K562 (cell line): ENCODE measurements at regions not wholly inside any gene's neighbourhood (a gene's known extent, or its start where the extent isn't known, plus 50 kb on each side); places are given as distances from the start of the nearest gene placed in this dataset.
"Not testable (repeated sequence)": the region's sequence is repeated elsewhere in the genome, so short reads cannot be mapped to it uniquely, and the experiment has no call there.

ENCODE experiments used
- ATAC-seq: fragments of 200-7000 bp; cut with Tn5 transposase; 3 replicates; pipeline ENCODE4 v1.9.1; 2020; ENCODE audit warnings: moderate library complexity
- BruUV-seq: library from RNA; stranded (reverse); fragments of 400-500 nt; replicated peaks from 2 replicates; lab custom pipeline; 2021; lab: Mats Ljungman, UMichigan
- CTCF ChIA-PET: fragments of 300-600 bp; formaldehyde crosslinking; extraction: SDS; loops from one replicate; lab custom pipeline; 2021; ENCODE audit warnings: low intra/inter-chr PET ratio; lab: Yijun Ruan, JAX
- POLR2A ChIA-PET: fragments of 300-600, 350-650 bp; sonication (Branson Sonifier 250); formaldehyde crosslinking; extraction: SDS; loops from one replicate; lab custom pipeline; 2021; ENCODE audit warnings: antibody characterized with exemption, inconsistent platforms; lab: Yijun Ruan, JAX
- DNase-seq, 4 experiments: peaks; one replicate each; pipeline versions ENCODE4 v3.0.0 to v3.0.0-alpha.2; 2011 to 2018; ENCODE audit warnings: low spot score in 3 of 4, mixed read lengths in 3 of 4; ENCODE audit errors: extremely low read depth in 1 of 4
- FAIRE-seq: peaks from 2 replicates; lab custom pipeline; 2011; peaks lifted over from hg19 to GRCh38; lab: Jason Lieb, UNC
- H2AFZ ChIP-seq: 2 replicates; pipeline ENCODE4 v1.6.0; 2011; ENCODE audit warnings: low read depth, low read length, control low read depth, inconsistent platforms
- H3K27ac ChIP-seq: fragments of 200-600 bp; 3 replicates; pipeline ENCODE4 v1.8.0; 2011; ENCODE audit warnings: low read depth, mild to moderate bottlenecking, control low read depth, inconsistent platforms, low read length, moderate library complexity, mixed read lengths; ENCODE audit errors: extremely low read depth
- H3K27me3 ChIP-seq, 2 experiments: fragments of 300-600 bp in 1 of 2; 2 replicates in 1 of 2; 3 replicates in 1 of 2; pipeline versions ENCODE4 v1.6.0 to v1.8.0; 2011; ENCODE audit warnings: inconsistent platforms in 2 of 2, low read length in 2 of 2, mild to moderate bottlenecking in 1 of 2, mixed read lengths in 1 of 2, moderate library complexity in 1 of 2; ENCODE audit not compliant: control insufficient read depth in 2 of 2, insufficient read depth in 2 of 2
- H3K36me3 ChIP-seq: fragments of 300-600 bp; 3 replicates; pipeline ENCODE4 v1.8.0; 2011; ENCODE audit warnings: mild to moderate bottlenecking, low read length, inconsistent platforms; ENCODE audit not compliant: control insufficient read depth, insufficient read depth
- H3K4me1 ChIP-seq, 2 experiments: fragments of 200-600 bp in 1 of 2; replicated peaks in 1 of 2; 2 replicates in 1 of 2; 3 replicates in 1 of 2; pipeline versions ENCODE4 v1.5.1 to v1.8.0; 2011; ENCODE audit warnings: inconsistent platforms in 2 of 2, low read length in 2 of 2, mild to moderate bottlenecking in 1 of 2, mixed read lengths in 1 of 2, moderate library complexity in 1 of 2; ENCODE audit not compliant: control insufficient read depth in 2 of 2, insufficient read depth in 2 of 2
- H3K4me2 ChIP-seq: 2 replicates; pipeline ENCODE4 v1.6.1; 2011; ENCODE audit warnings: low read length, control low read depth, inconsistent platforms, mixed read lengths; ENCODE audit not compliant: insufficient read depth
- H3K4me3 ChIP-seq: fragments of 200-600 bp; sonication (generic), shearing (Covaris generic); 2 replicates; pipeline ENCODE4 v1.5.1; 2016; ENCODE audit warnings: control low read depth, inconsistent platforms
- H3K79me2 ChIP-seq: fragments of 200-600 bp; 3 replicates; pipeline ENCODE4 v1.8.0; 2011; ENCODE audit warnings: low read length, inconsistent platforms; ENCODE audit not compliant: control insufficient read depth, insufficient read depth
- H3K9ac ChIP-seq, 2 experiments: 2 replicates each; pipeline versions ENCODE4 v1.6.0 to v1.6.1; 2011; ENCODE audit warnings: low read depth in 2 of 2, low read length in 2 of 2, control low read depth in 1 of 2, inconsistent platforms in 1 of 2, mild to moderate bottlenecking in 1 of 2, mixed read lengths in 1 of 2; ENCODE audit not compliant: insufficient read depth in 1 of 2
- H3K9me1 ChIP-seq: one replicate; pipeline ENCODE4 v1.6.0; 2011; ENCODE audit warnings: inconsistent platforms, mild to moderate bottlenecking, low read length, moderate library complexity; ENCODE audit not compliant: control insufficient read depth, insufficient read depth
- H3K9me3 ChIP-seq: replicated peaks from 2 replicates; pipeline ENCODE4 v1.5.1; 2011; ENCODE audit warnings: low read depth, low read length, inconsistent platforms; ENCODE audit not compliant: control insufficient read depth, insufficient read depth
- H4K20me1 ChIP-seq: replicated peaks from 2 replicates; pipeline ENCODE4 v1.6.1; 2011; ENCODE audit warnings: low read length, inconsistent platforms, mixed read lengths; ENCODE audit not compliant: control insufficient read depth, insufficient read depth
- PKNOX1 ChIP-seq: fragments of 450-650 bp; IDR thresholded peaks from 2 replicates; pipeline ENCODE4 v1.6.1; 2016
- WGBS: fragments of 100-300 bp; shearing (Covaris generic); methylation state at CpG from one replicate; pipeline ENCODE4 v1.1.6; 2016; ENCODE audit warnings: low coverage, mixed read lengths; ENCODE audit not compliant: insufficient coverage; ENCODE audit errors: missing lambda C conversion rate; 5-methylcytosine and 5-hydroxymethylcytosine counted together
- in situ Hi-C: fragments of 300-500 bp; cut with MboI; formaldehyde crosslinking; loops from 4 replicates; pipeline ENCODE4 v1.15.0; 2018; ENCODE audit warnings: inconsistent platforms, mixed read lengths
- intact Hi-C: fragments of 100-400 bp; cut with micrococcal nuclease; formaldehyde crosslinking; loops from 2 replicates; pipeline ENCODE4 v1.14.2; 2022

- in situ Hi-C loops, H3K9me3 ChIP-seq, H3K4me3 ChIP-seq, intact Hi-C loops, CTCF ChIA-PET, BruUV-seq, H3K79me2 ChIP-seq, H3K27me3 ChIP-seq, H3K4me2 ChIP-seq, DNase-seq, H2AFZ ChIP-seq, POLR2A ChIA-PET, H3K4me1 ChIP-seq, H3K27ac ChIP-seq, H3K36me3 ChIP-seq: not testable (repeated sequence)
- WGBS = 0% methylated on average over 7 of the region's 10 CpGs
- TF ChIP-seq PKNOX1 = peak; percentile 23; the same call in 1 of the 2 replicates
- TF ChIP-seq, all 486 proteins: peak for 1; not testable (repeated sequence) for 485
- H3K9me1 ChIP-seq, H3K9ac ChIP-seq, ATAC-seq, H4K20me1 ChIP-seq, FAIRE-seq: not testable (repeated sequence)
Measured at GRCh38 chr3:75583116-75583515, 81.0 kb upstream of the FRG2C start.

- H3K9me3 ChIP-seq, intact Hi-C loops, H2AFZ ChIP-seq, H4K20me1 ChIP-seq, H3K4me3 ChIP-seq, ATAC-seq, H3K79me2 ChIP-seq, H3K4me2 ChIP-seq, CTCF ChIA-PET, H3K27me3 ChIP-seq, DNase-seq, H3K27ac ChIP-seq, POLR2A ChIA-PET, H3K36me3 ChIP-seq, H3K9ac ChIP-seq, H3K4me1 ChIP-seq, BruUV-seq, FAIRE-seq, in situ Hi-C loops, H3K9me1 ChIP-seq: not testable (repeated sequence)
- WGBS = 1% methylated on average over 10 of the region's 15 CpGs
Measured at GRCh38 chr3:75587695-75588094, 76.4 kb upstream of the FRG2C start.

GRCh38 chr3:75590382-75590781 lies 73.7 kb upstream of the FRG2C start:
- H3K27ac ChIP-seq, H3K4me2 ChIP-seq, FAIRE-seq, H3K27me3 ChIP-seq, intact Hi-C loops, H3K4me3 ChIP-seq, H4K20me1 ChIP-seq, CTCF ChIA-PET, H3K9ac ChIP-seq, H3K79me2 ChIP-seq, DNase-seq, H3K36me3 ChIP-seq, POLR2A ChIA-PET, H2AFZ ChIP-seq, H3K9me3 ChIP-seq, H3K9me1 ChIP-seq, BruUV-seq, H3K4me1 ChIP-seq, ATAC-seq, in situ Hi-C loops: not testable (repeated sequence)
- WGBS = 0% methylated on average over 4 of the region's 16 CpGs
